CD14-positive monocyte (primary cell): ENCODE measurements at regions not wholly inside any gene's neighbourhood (a gene's known extent, or its start where the extent isn't known, plus 50 kb on each side); places are given as distances from the start of the nearest gene placed in this dataset.

Experiments
- DNase-seq, 3 donors: peaks; one replicate each; pipeline ENCODE4 v3.0.0-alpha.2; 2011 to 2022
- H2AFZ ChIP-seq: 2 replicates; pipeline ENCODE4 v1.6.0; 2012; ENCODE audit warnings: mild to moderate bottlenecking, low read depth, low read length, inconsistent platforms; ENCODE audit not compliant: insufficient read depth, poor library complexity, severe bottlenecking
- H3K27ac ChIP-seq, 2 donors: 1 replicate in 1 of 2; 2 replicates in 1 of 2; pipeline ENCODE4 v1.5.1; 2012 to 2013; ENCODE audit warnings: low read length in 2 of 2, control low read depth in 1 of 2, inconsistent platforms in 1 of 2, low read depth in 1 of 2, mild to moderate bottlenecking in 1 of 2
- H3K27me3 ChIP-seq, 2 donors: one replicate each; pipeline versions ENCODE4 v1.6.0 to v1.6.1; 2011 to 2013; ENCODE audit warnings: low read length in 2 of 2; ENCODE audit not compliant: control insufficient read depth in 2 of 2, insufficient read depth in 2 of 2
- H3K36me3 ChIP-seq, 2 donors: replicated peaks in 1 of 2; 1 replicate in 1 of 2; 2 replicates in 1 of 2; pipeline versions ENCODE4 v1.5.1 to v1.6.1; 2012 to 2013; ENCODE audit warnings: low read length in 2 of 2, control low read depth in 1 of 2, inconsistent platforms in 1 of 2, mild to moderate bottlenecking in 1 of 2; ENCODE audit not compliant: insufficient read depth in 2 of 2, control insufficient read depth in 1 of 2
- H3K4me1 ChIP-seq, 2 donors: 1 replicate in 1 of 2; 2 replicates in 1 of 2; pipeline versions ENCODE4 v1.5.1 to v1.6.1; 2012 to 2013; ENCODE audit warnings: low read length in 2 of 2, control low read depth in 1 of 2, inconsistent platforms in 1 of 2, mild to moderate bottlenecking in 1 of 2, moderate library complexity in 1 of 2; ENCODE audit not compliant: insufficient read depth in 2 of 2, control insufficient read depth in 1 of 2
- H3K4me2 ChIP-seq: replicated peaks from 2 replicates; pipeline ENCODE3; 2012; ENCODE audit warnings: low read length, moderate library complexity, mild to moderate bottlenecking; ENCODE audit not compliant: poor library complexity, severe bottlenecking; ENCODE audit errors: extremely low read depth
- H3K4me3 ChIP-seq, 3 experiments: fragments of 200-600 bp in 1 of 3; sonication (generic) in 1 of 3; replicated peaks in 1 of 3; 1 replicate in 2 of 3; 2 replicates in 1 of 3; pipeline ENCODE4 v1.5.1; 2011 to 2013; ENCODE audit warnings: low read length in 3 of 3, mild to moderate bottlenecking in 3 of 3, control low read depth in 2 of 3, low read depth in 2 of 3, inconsistent platforms in 1 of 3, moderate library complexity in 1 of 3
- H3K79me2 ChIP-seq: 2 replicates; pipeline ENCODE4 v1.6.0; 2012; ENCODE audit warnings: mild to moderate bottlenecking, control low read depth, inconsistent platforms, low read length, moderate library complexity; ENCODE audit not compliant: insufficient read depth
- H3K9ac ChIP-seq: 2 replicates; pipeline ENCODE4 v1.6.0; 2017; ENCODE audit warnings: low read length, mild to moderate bottlenecking; ENCODE audit not compliant: insufficient read depth, poor library complexity, severe bottlenecking
- H3K9me3 ChIP-seq, 2 donors: replicated peaks in 1 of 2; 1 replicate in 1 of 2; 2 replicates in 1 of 2; pipeline versions ENCODE4 v1.5.1 to v1.6.1; 2012 to 2013; ENCODE audit warnings: low read length in 2 of 2, control low read depth in 1 of 2; ENCODE audit not compliant: control insufficient read depth in 1 of 2, insufficient read depth in 1 of 2
- H4K20me1 ChIP-seq: 2 replicates; pipeline ENCODE4 v1.6.0; 2012; ENCODE audit warnings: mild to moderate bottlenecking, low read length, control low read depth, moderate library complexity; ENCODE audit not compliant: insufficient read depth
- H3K27ac Mint-ChIP-seq, 7 donors: one replicate each; pipeline ENCODE4 v1.8.0; 2020; ENCODE audit warnings: mild to moderate bottlenecking in 7 of 7, mixed read lengths in 7 of 7, moderate library complexity in 6 of 7, inconsistent platforms in 2 of 7
- H3K27me3 Mint-ChIP-seq, 3 donors: one replicate each; pipeline ENCODE4 v1.8.0; 2021 to 2022; ENCODE audit warnings: low read depth in 3 of 3, mild to moderate bottlenecking in 3 of 3, mixed read lengths in 3 of 3, moderate library complexity in 3 of 3, inconsistent platforms in 1 of 3
- H3K36me3 Mint-ChIP-seq, 2 donors: one replicate each; pipeline ENCODE4 v1.8.0; 2020; ENCODE audit warnings: mixed read lengths in 2 of 2, inconsistent platforms in 1 of 2, mild to moderate bottlenecking in 1 of 2
- H3K4me1 Mint-ChIP-seq: one replicate; pipeline ENCODE4 v1.8.0; 2020; ENCODE audit warnings: mild to moderate bottlenecking, mixed read lengths
- H3K4me3 Mint-ChIP-seq, 2 donors: one replicate each; pipeline ENCODE4 v1.8.0; 2020; ENCODE audit warnings: mild to moderate bottlenecking in 2 of 2, mixed read lengths in 2 of 2, moderate library complexity in 1 of 2
- H3K9me3 Mint-ChIP-seq, 7 donors: one replicate each; pipeline ENCODE4 v1.8.0; 2020 to 2022; ENCODE audit warnings: mixed read lengths in 7 of 7, mild to moderate bottlenecking in 6 of 7, moderate library complexity in 6 of 7, inconsistent platforms in 2 of 7
- WGBS: methylation state at CpG from one replicate; pipeline ENCODE4 v1.1.5; 2013; ENCODE audit warnings: missing lambda C conversion rate; ENCODE audit not compliant: insufficient coverage; 5-methylcytosine and 5-hydroxymethylcytosine counted together
- intact Hi-C, 2 donors: fragments of 100-400 bp; cut with micrococcal nuclease; formaldehyde crosslinking; loops; one replicate each; pipeline versions ENCODE4 v1.15.0 to v1.15.1; 2023
- TF ChIP-seq, protein P1 (sequence below): fragments of 200-600 bp; IDR thresholded peaks from one replicate; pipeline ENCODE4 v1.8.0; 2022; ENCODE audit warnings: antibody characterized with exemption, mild to moderate bottlenecking

DNA sequence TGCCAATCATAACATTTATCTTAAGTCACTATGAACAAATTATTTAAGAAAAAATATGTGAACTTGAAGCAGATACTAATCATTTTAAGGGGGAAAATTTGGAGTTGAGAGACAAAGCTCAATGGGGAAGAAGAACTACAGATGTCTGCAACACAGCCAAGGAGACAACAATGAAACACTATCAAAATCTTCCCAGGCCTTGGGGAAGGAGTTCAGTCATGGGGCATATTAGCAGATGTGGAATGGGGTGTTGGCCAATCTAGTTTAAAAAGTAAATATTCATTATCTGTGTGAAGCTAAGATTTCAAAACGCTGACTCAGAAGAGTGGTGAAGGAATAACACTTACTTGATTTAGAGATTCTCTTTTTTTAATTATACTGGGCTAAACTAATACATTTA is 671.6 kb upstream of the ZP4 start:
- H3K27me3 ChIP-seq: no peaks in the 10 kb centered on the region
- DNase-seq: no peak
- H3K9me3 ChIP-seq: peaks cover 13 to 14% of the 10 kb centered on the region in 2 donors
- H3K4me2 ChIP-seq: no peak overlapping the region
- no peaks in the 10 kb centered on the region for H3K36me3 ChIP-seq
- intact Hi-C loops: no loop called here
- H3K4me1 ChIP-seq: no peaks in the 10 kb centered on the region
- H3K79me2 ChIP-seq: no peaks in the 10 kb centered on the region
- WGBS: no CpG with 5 or more reads among the region's 1 CpG
- no peaks in the 10 kb centered on the region for H3K27me3 Mint-ChIP-seq
- no peak overlapping the region for H2AFZ ChIP-seq
- H3K9ac ChIP-seq: no peak overlapping the region
- H3K4me1 Mint-ChIP-seq: no peaks in the 10 kb centered on the region
- H3K27ac Mint-ChIP-seq: no peak overlapping the region
- H3K27ac ChIP-seq: no peak overlapping the region
- no peak overlapping the region for H3K4me3 ChIP-seq
- H3K4me3 Mint-ChIP-seq: no peak overlapping the region
- no peaks in the 10 kb centered on the region for H4K20me1 ChIP-seq
- H3K36me3 Mint-ChIP-seq: no peaks in the 10 kb centered on the region
- TF ChIP-seq, protein P1, sequence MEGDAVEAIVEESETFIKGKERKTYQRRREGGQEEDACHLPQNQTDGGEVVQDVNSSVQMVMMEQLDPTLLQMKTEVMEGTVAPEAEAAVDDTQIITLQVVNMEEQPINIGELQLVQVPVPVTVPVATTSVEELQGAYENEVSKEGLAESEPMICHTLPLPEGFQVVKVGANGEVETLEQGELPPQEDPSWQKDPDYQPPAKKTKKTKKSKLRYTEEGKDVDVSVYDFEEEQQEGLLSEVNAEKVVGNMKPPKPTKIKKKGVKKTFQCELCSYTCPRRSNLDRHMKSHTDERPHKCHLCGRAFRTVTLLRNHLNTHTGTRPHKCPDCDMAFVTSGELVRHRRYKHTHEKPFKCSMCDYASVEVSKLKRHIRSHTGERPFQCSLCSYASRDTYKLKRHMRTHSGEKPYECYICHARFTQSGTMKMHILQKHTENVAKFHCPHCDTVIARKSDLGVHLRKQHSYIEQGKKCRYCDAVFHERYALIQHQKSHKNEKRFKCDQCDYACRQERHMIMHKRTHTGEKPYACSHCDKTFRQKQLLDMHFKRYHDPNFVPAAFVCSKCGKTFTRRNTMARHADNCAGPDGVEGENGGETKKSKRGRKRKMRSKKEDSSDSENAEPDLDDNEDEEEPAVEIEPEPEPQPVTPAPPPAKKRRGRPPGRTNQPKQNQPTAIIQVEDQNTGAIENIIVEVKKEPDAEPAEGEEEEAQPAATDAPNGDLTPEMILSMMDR: no peak
- peaks cover 5 to 22% (median 14%) of the 10 kb centered on the region in 7 donors for H3K9me3 Mint-ChIP-seq

DNA sequence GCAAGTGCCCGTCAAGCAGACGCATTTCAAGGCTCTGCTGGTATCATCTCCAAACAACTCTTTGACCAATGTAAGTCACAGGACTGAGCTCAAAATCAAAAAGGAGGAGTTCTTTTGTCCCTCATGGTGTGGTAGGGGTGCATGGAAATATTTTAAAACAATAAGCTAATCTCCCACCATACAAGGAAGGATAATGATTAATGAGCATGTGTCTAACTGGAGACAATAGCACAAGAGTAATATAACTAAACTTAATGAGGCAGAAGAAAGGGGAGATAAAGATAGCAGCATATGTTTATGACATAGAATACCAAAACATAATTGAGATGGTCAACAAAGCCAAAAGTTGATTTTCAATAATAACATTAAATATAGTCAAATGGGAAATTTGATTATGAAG is 668.0 kb upstream of the ZP4 start:
- Mint-ChIP-seq H3K27me3 (no peaks in the 10 kb centered on the region), H3K4me3 (no peak overlapping the region)
- WGBS: no CpG with 5 or more reads among the region's 2 CpGs

More for the DNA sequence above, 668.0 kb upstream of the ZP4 start:
- H3K9me3 ChIP-seq: peaks cover 4 to 7% of the 10 kb centered on the region in 2 donors
- no peaks in the 10 kb centered on the region for H3K79me2 ChIP-seq
- H3K4me1 Mint-ChIP-seq: no peaks in the 10 kb centered on the region
- H3K4me3 ChIP-seq: no peak overlapping the region
- TF ChIP-seq, protein P1: no peak
- H3K4me1 ChIP-seq: no peaks in the 10 kb centered on the region
- no peaks in the 10 kb centered on the region for H4K20me1 ChIP-seq
- H3K27me3 ChIP-seq: no peaks in the 10 kb centered on the region
- no peak overlapping the region for H3K4me2 ChIP-seq
- H3K27ac ChIP-seq: no peak overlapping the region
- H3K9ac ChIP-seq: no peak overlapping the region
- DNase-seq: no peak
- peaks cover 0 to 15% (median 5%) of the 10 kb centered on the region in 7 donors for H3K9me3 Mint-ChIP-seq
- H2AFZ ChIP-seq: no peak overlapping the region
- H3K36me3 ChIP-seq: no peaks in the 10 kb centered on the region
- intact Hi-C loops: no loop called here
- H3K27ac Mint-ChIP-seq: no peak overlapping the region
- H3K36me3 Mint-ChIP-seq: no peaks in the 10 kb centered on the region
